Testis (tissue), 2 donors: ENCODE measurements at regions not wholly inside any gene's neighbourhood (a gene's known extent, or its start where the extent isn't known, plus 50 kb on each side); places are given as distances from the start of the nearest gene placed in this dataset.

Source experiments
- DNase-seq: peaks from one replicate; pipeline ENCODE4 v3.0.0-alpha.2; 2019
- H3K27ac ChIP-seq, 2 donors: fragments of 200-600 bp; sonication (generic); one replicate each; pipeline ENCODE4 v1.5.1; 2019
- H3K27me3 ChIP-seq: fragments of 200-600 bp; sonication (generic); one replicate; pipeline ENCODE4 v1.5.1; 2019
- H3K36me3 ChIP-seq: fragments of 200-600 bp; sonication (generic); one replicate; pipeline ENCODE4 v1.5.1; 2017; ENCODE audit warnings: low read depth; ENCODE audit errors: missing control alignments
- H3K4me1 ChIP-seq: fragments of 200-600 bp; sonication (generic); one replicate; pipeline ENCODE4 v1.5.1; 2019
- H3K4me3 ChIP-seq, 2 donors: fragments of 200-600 bp; sonication (generic); one replicate each; pipeline ENCODE4 v1.5.1; 2017 to 2019
- H3K9me3 ChIP-seq: fragments of 200-600 bp; sonication (generic); one replicate; pipeline ENCODE4 v1.5.1; 2017
- CTCF ChIP-seq, 3 experiments: fragments of 450-650 bp in 2 of 3; fragments of 200-600 bp in 1 of 3; sonication (generic) in 1 of 3; IDR thresholded peaks; one replicate each; pipeline ENCODE4 v1.5.1; 2016 to 2019; ENCODE audit warnings: antibody characterized with exemption in 3 of 3, mild to moderate bottlenecking in 2 of 3, moderate library complexity in 1 of 3
- POLR2A ChIP-seq: fragments of 450-650 bp; IDR thresholded peaks from one replicate; pipeline ENCODE4 v1.6.1; 2017; ENCODE audit warnings: antibody characterized with exemption, mild to moderate bottlenecking, moderate library complexity
- WGBS, 2 donors: methylation state at CpG; one replicate each; pipeline ENCODE4 v1.1.5; 2018; 5-methylcytosine and 5-hydroxymethylcytosine counted together
- intact Hi-C: fragments of 100-400 bp; cut with DNase I; formaldehyde crosslinking; loops from one replicate; pipeline ENCODE4 v1.15.1; 2023; ENCODE audit warnings: low total_unique reads

- peak overlapping the region in 1 of 2 donors; percentile 76 for H3K4me3 ChIP-seq
- DNase-seq: no peak
- WGBS, 2 donors: 19 to 46% methylated on average over 3 of the region's 3 CpGs
- no peaks in the 10 kb centered on the region for H3K27me3 ChIP-seq
- TF ChIP-seq CTCF (IDR thresholded peaks at IDR 0.05): no peak
- TF ChIP-seq POLR2A: no peak
- peak overlapping the region in 1 of 2 donors; percentile 94 for H3K27ac ChIP-seq
- no peaks in the 10 kb centered on the region for H3K4me1 ChIP-seq
- H3K36me3 ChIP-seq: no peaks in the 10 kb centered on the region
- no peaks in the 10 kb centered on the region for H3K9me3 ChIP-seq
- intact Hi-C loops: no loop called here
Measured at GRCh38 chr13:106918557-106918860, 350.6 kb upstream of the ARGLU1 start.

- Histone ChIP-seq H3K27ac (peak overlapping the region; percentile 94 to 95), H3K4me3 (peak overlapping the region; percentile 70 to 76), H3K9me3 (no peaks in the 10 kb centered on the region), H3K27me3 (no peaks in the 10 kb centered on the region), H3K4me1 (no peaks in the 10 kb centered on the region), H3K36me3 (no peaks in the 10 kb centered on the region)
- intact Hi-C loops: no loop called here
- DNase-seq: peak; percentile 82
- TF ChIP-seq POLR2A (no peak), CTCF (IDR thresholded peaks at IDR 0.05) (peak; percentile 56 to 97 (median 87))
- WGBS, 2 donors: 0 to 1% methylated on average over 40 to 63 of the region's 63 CpGs
Measured at GRCh38 chr13:106917673-106918556, 350.0 kb upstream of the ARGLU1 start.

GRCh38 chr13:106917024-106917571 lies 349.2 kb upstream of the ARGLU1 start:
- WGBS, 2 donors: 34 to 44% methylated on average over 27 to 33 of the region's 33 CpGs
- Histone ChIP-seq H3K27me3 (no peaks in the 10 kb centered on the region), H3K4me1 (no peaks in the 10 kb centered on the region), H3K9me3 (no peaks in the 10 kb centered on the region), H3K4me3 (peak overlapping the region; percentile 70 to 76), H3K27ac (peak overlapping the region; percentile 94 to 95), H3K36me3 (no peaks in the 10 kb centered on the region)
- intact Hi-C loops: no loop called here
- no peak for DNase-seq
- no peak for TF ChIP-seq POLR2A
- TF ChIP-seq CTCF (IDR thresholded peaks at IDR 0.05): no peak

- no peak for DNase-seq
- no peaks in the 10 kb centered on the region for H3K27me3 ChIP-seq
- no peaks in the 10 kb centered on the region for H3K36me3 ChIP-seq
- H3K4me1 ChIP-seq: no peaks in the 10 kb centered on the region
- 29 to 77% methylated on average over 14 to 15 of the region's 15 CpGs for WGBS, 2 donors
- intact Hi-C loops: no loop called here
- TF ChIP-seq POLR2A: no peak
- no peak for TF ChIP-seq CTCF (IDR thresholded peaks at IDR 0.05)
- H3K9me3 ChIP-seq: no peaks in the 10 kb centered on the region
- H3K27ac ChIP-seq: peak overlapping the region in 1 of 2 donors; percentile 94
- H3K4me3 ChIP-seq: peak overlapping the region; percentile 70 to 76
Measured at GRCh38 chr13:106916329-106916976, 348.5 kb upstream of the ARGLU1 start.
